ENCODE measurements at regions not wholly inside any gene's neighbourhood (a gene's known extent, or its start where the extent isn't known, plus 50 kb on each side); places are given as distances from the start of the nearest gene placed in this dataset.

DNA sequence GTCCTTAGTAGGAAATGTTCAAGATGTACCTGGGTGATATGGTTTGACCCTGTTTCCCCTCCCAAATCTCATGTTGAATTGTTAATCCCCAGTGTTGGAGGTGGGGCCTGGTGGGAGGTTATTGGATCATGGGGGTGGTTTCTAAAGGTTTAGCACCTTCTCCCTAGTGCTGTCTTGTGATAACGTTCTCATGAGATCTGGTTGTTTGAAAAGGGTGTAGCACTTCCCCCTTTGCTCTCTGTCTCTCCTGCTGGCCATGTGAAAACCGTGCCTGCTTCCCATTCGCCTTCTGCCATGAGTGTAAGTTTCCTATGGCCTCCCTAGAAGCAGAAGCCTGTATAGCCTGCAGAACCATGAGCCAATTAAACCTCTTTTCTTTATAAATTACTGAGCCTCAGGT is 353.0 kb upstream of the SFSWAP start:
- TF ChIP-seq RAD21 (IDR thresholded peaks at IDR 0.05 in 1 of 2, conservative IDR thresholded peaks at IDR 0.05 in 1 of 2; ENCODE audit: low read depth in 2 of 2, low read length in 2 of 2) = no peak
- TF ChIP-seq JUND (IDR thresholded peaks at IDR 0.05; ENCODE audit: low read length) = no peak
- no peak for TF ChIP-seq CREB1 (IDR thresholded peaks at IDR 0.05)
- no peak for TF ChIP-seq CEBPB (IDR thresholded peaks at IDR 0.05; ENCODE audit: low read depth, low read length)
- TF ChIP-seq BACH1 (IDR thresholded peaks at IDR 0.05; ENCODE audit: low read length) = no peak
- no peak for TF ChIP-seq SAP30 (IDR thresholded peaks at IDR 0.05; ENCODE audit: insufficient read depth, insufficient replicate concordance, low read length)
- TF ChIP-seq TEAD4 (IDR thresholded peaks at IDR 0.05; ENCODE audit: low read depth, low read length) = no peak
- no peak for TF ChIP-seq HDAC2 (IDR thresholded peaks at IDR 0.05; ENCODE audit: borderline replicate concordance in 1 of 2, low read depth in 2 of 2, low read length in 2 of 2)
- TF ChIP-seq ZNF274 (IDR thresholded peaks at IDR 0.05; ENCODE audit: borderline replicate concordance, extremely low read depth, low read length) = no peak
- no peak for TF ChIP-seq GABPA (IDR thresholded peaks at IDR 0.05; ENCODE audit: borderline replicate concordance, insufficient read depth, low read length)
- no peaks in the 10 kb centered on the region for H3K79me1 ChIP-seq (ENCODE audit: low read depth, low read length)
- no peaks in the 10 kb centered on the region for H3K36me3 ChIP-seq (ENCODE audit: control insufficient read depth in 2 of 4, insufficient read depth in 4 of 4, low read length in 3 of 4)
- H2BK15ac ChIP-seq (ENCODE audit: low read length) = no peak overlapping the region
- no peak overlapping the region for H3K9ac ChIP-seq (replicated peaks in 1 of 4; ENCODE audit: extremely low read depth in 1 of 4, low read depth in 3 of 4, low read length in 3 of 4)
- peaks cover 0 to 3% of the 10 kb centered on the region in 2 experiments; a peak in 1 of 4 replicates for H3K9me3 ChIP-seq (ENCODE audit: insufficient read depth in 2 of 2, low read depth in 1 of 2, low read length in 1 of 2)
- H3K27ac ChIP-seq (ENCODE audit: low read depth, low read length) = no peak overlapping the region
- ChIA-PET CTCF (ENCODE audit: partially characterized antibody) (no interaction called here), POLR2A (ENCODE audit: partially characterized antibody) (no interaction called here)
- no peak overlapping the region for H2BK20ac ChIP-seq (ENCODE audit: low read length)
- no peaks in the 10 kb centered on the region for H3K23me2 ChIP-seq (ENCODE audit: low read depth, low read length)
- DNase-seq (ENCODE audit: low read depth in 1 of 2, low spot score in 2 of 2) (no peak), FAIRE-seq (no peak)
- H2BK5ac ChIP-seq (ENCODE audit: low read depth, low read length) = no peak overlapping the region
- no peak overlapping the region for H3K56ac ChIP-seq (replicated peaks; ENCODE audit: insufficient read length, low read depth, low read length)
- H3K4ac ChIP-seq (replicated peaks; ENCODE audit: insufficient read length, low read depth, low read length) = no peak overlapping the region
- H2AK5ac ChIP-seq (ENCODE audit: low read depth, low read length) = no peak overlapping the region
- no peaks in the 10 kb centered on the region for H3K4me1 ChIP-seq (replicated peaks in 1 of 4; ENCODE audit: control insufficient read depth in 3 of 4, insufficient read depth in 4 of 4, low read length in 3 of 4)
- H3K4me2 ChIP-seq (ENCODE audit: insufficient read depth in 1 of 2, low read depth in 2 of 2, low read length in 2 of 2) = no peak overlapping the region
- no peak overlapping the region for H4K91ac ChIP-seq (replicated peaks; ENCODE audit: insufficient read length, low read length)
- H2BK120ac ChIP-seq (replicated peaks; ENCODE audit: low read depth, low read length) = no peak overlapping the region
- no peak overlapping the region for H3K4me3 ChIP-seq (ENCODE audit: extremely low read depth in 1 of 4, insufficient read depth in 2 of 4, low read depth in 3 of 4, low read length in 4 of 4)
- H3K23ac ChIP-seq (ENCODE audit: insufficient read length) = no peak overlapping the region
- no peak overlapping the region for H3K18ac ChIP-seq (ENCODE audit: extremely low read depth, low read length)
- no peak overlapping the region for H2BK12ac ChIP-seq (ENCODE audit: low read depth, low read length)
- 87% methylated on average over 3 of the region's 3 CpGs; no CpG with 5 or more reads in 1 of the 2 experiments for WGBS, 2 experiments (ENCODE audit: extremely low coverage in 1 of 2, insufficient coverage in 1 of 2, insufficient read length in 1 of 2, insufficient replicate concordance in 2 of 2, low coverage in 1 of 2, low lambda C conversion rate in 2 of 2, missing lambda C conversion rate in 1 of 2)
- H3K14ac ChIP-seq (ENCODE audit: insufficient read length) = no peak overlapping the region
- H4K8ac ChIP-seq (ENCODE audit: extremely low read depth, insufficient read depth, low read length) = no peak overlapping the region
- no peak overlapping the region for H4K5ac ChIP-seq (ENCODE audit: insufficient read length, low read depth, low read length)
- H2AFZ ChIP-seq (ENCODE audit: low read length) = no peak overlapping the region
- H3K27me3 ChIP-seq (replicated peaks in 1 of 4; ENCODE audit: control insufficient read depth in 3 of 4, extremely low read depth in 1 of 4, insufficient read depth in 3 of 4, low read length in 3 of 4) = no peaks in the 10 kb centered on the region; a peak in 3 of 7 replicates
- no peaks in the 10 kb centered on the region for H4K20me1 ChIP-seq (replicated peaks in 1 of 2; ENCODE audit: control insufficient read depth in 1 of 2, insufficient read depth in 2 of 2, low read length in 2 of 2)
- no peaks in the 10 kb centered on the region for H3K79me2 ChIP-seq (ENCODE audit: control insufficient read depth in 1 of 2, insufficient read depth in 2 of 2, low read length in 2 of 2)

All from H1 (cell line).